ENCODE measurements at regions not wholly inside any gene's neighbourhood (a gene's known extent, or its start where the extent isn't known, plus 50 kb on each side); places are given as distances from the start of the nearest gene placed in this dataset.

DNA sequence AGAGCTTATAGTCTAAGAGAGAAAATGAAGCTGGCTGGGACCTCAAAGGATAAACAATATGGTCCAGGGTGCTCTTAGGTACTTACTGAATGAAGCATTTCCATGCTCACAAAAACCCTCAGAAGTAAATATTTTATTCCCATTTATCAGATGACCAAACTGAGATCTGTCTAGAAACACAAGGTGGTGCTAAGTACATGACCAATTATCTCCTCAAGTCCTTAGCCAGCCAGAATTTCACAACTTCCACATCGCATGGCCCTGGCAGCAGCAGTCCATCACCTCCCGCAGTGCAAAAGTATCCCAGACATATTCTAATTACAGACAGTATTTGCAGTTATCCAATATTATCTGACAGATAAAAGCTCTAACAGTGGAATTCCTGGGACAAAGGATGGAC, 321.7 kb upstream of the PROX1 start:
- TF ChIP-seq, protein P1, sequence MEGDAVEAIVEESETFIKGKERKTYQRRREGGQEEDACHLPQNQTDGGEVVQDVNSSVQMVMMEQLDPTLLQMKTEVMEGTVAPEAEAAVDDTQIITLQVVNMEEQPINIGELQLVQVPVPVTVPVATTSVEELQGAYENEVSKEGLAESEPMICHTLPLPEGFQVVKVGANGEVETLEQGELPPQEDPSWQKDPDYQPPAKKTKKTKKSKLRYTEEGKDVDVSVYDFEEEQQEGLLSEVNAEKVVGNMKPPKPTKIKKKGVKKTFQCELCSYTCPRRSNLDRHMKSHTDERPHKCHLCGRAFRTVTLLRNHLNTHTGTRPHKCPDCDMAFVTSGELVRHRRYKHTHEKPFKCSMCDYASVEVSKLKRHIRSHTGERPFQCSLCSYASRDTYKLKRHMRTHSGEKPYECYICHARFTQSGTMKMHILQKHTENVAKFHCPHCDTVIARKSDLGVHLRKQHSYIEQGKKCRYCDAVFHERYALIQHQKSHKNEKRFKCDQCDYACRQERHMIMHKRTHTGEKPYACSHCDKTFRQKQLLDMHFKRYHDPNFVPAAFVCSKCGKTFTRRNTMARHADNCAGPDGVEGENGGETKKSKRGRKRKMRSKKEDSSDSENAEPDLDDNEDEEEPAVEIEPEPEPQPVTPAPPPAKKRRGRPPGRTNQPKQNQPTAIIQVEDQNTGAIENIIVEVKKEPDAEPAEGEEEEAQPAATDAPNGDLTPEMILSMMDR (IDR thresholded peaks at IDR 0.05; ENCODE audit: low read depth, low read length), result peak; percentile 30; the same call in 1 of the 2 replicates
- no peak for TF ChIP-seq EZH2phosphoT487 (IDR thresholded peaks at IDR 0.05; ENCODE audit: low read depth)
